GM12878 (cell line): ENCODE measurements at regions not wholly inside any gene's neighbourhood (a gene's known extent, or its start where the extent isn't known, plus 50 kb on each side); places are given as distances from the start of the nearest gene placed in this dataset.

Source experiments
- BACH1 ChIP-seq: fragments of 450-650 bp; IDR thresholded peaks from 2 replicates; pipeline ENCODE4 v1.6.1; 2017; ENCODE audit warnings: mild to moderate bottlenecking, borderline replicate concordance
- EP300 ChIP-seq, 2 experiments: fragments of 150-350 bp in 1 of 2; IDR thresholded peaks; 2 replicates each; pipeline ENCODE4 v1.6.1; 2011 to 2012; ENCODE audit warnings: low read depth in 2 of 2, low read length in 2 of 2, borderline replicate concordance in 1 of 2, improper control_type of control experiment in 1 of 2, inconsistent platforms in 1 of 2; ENCODE audit not compliant: control insufficient read depth in 1 of 2
- POLR2AphosphoS5 ChIP-seq: IDR thresholded peaks from 2 replicates; pipeline ENCODE4 v1.6.1; 2011; ENCODE audit warnings: mild to moderate bottlenecking, low read length, inconsistent platforms
- SIN3A ChIP-seq: IDR thresholded peaks from 2 replicates; pipeline ENCODE4 v1.6.1; 2012; ENCODE audit warnings: low read depth, low read length, improper control_type of control experiment
- SMARCA5 ChIP-seq: fragments of 450-650 bp; IDR thresholded peaks from 2 replicates; pipeline ENCODE4 v1.6.1; 2017; ENCODE audit warnings: mild to moderate bottlenecking
- SUPT20H ChIP-seq: IDR thresholded peaks from 2 replicates; pipeline ENCODE4 v1.6.1; 2011; ENCODE audit warnings: low read depth, mild to moderate bottlenecking, low read length, moderate library complexity, borderline replicate concordance; ENCODE audit not compliant: control insufficient read depth
- TF ChIP-seq, protein P1 (sequence below), 3 experiments: IDR thresholded peaks in 2 of 3; conservative IDR thresholded peaks in 1 of 3; 2 replicates each; pipeline ENCODE4 v1.5.1; 2011; ENCODE audit warnings: low read depth in 3 of 3, low read length in 3 of 3, mild to moderate bottlenecking in 3 of 3, control low read depth in 2 of 3, moderate library complexity in 2 of 3, inconsistent platforms in 1 of 3, mixed read lengths in 1 of 3; ENCODE audit not compliant: control insufficient read depth in 2 of 3, insufficient read depth in 1 of 3; ENCODE audit errors: extremely low read depth in 1 of 3

DNA sequence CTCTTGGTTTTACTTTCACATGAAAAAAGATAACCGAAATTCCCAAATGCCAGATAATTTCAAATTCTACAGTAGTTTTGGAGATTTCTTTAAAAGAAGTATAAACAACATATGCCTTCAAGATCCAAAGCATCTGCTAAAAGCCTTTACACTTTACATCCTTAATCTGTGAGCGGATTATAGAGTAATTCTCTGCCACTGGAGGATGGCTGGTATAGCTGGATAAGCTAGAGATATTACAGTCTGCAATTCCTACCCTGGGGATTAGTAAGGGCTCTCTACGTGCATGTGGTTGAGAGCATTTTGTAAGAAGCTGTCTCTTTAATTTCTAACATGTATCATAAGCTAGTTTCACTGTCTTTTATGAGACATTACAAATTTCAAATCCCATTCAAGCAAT is 240.3 kb upstream of the HMGA2 start:
- TF ChIP-seq EP300 (IDR thresholded peaks at IDR 0.05; ENCODE audit: borderline replicate concordance in 1 of 2, control insufficient read depth in 1 of 2, low read depth in 2 of 2, low read length in 2 of 2) (no peak), SIN3A (no peak), SUPT20H (no peak), BACH1 (no peak), POLR2AphosphoS5 (no peak), SMARCA5 (no peak)
- TF ChIP-seq, protein P1, sequence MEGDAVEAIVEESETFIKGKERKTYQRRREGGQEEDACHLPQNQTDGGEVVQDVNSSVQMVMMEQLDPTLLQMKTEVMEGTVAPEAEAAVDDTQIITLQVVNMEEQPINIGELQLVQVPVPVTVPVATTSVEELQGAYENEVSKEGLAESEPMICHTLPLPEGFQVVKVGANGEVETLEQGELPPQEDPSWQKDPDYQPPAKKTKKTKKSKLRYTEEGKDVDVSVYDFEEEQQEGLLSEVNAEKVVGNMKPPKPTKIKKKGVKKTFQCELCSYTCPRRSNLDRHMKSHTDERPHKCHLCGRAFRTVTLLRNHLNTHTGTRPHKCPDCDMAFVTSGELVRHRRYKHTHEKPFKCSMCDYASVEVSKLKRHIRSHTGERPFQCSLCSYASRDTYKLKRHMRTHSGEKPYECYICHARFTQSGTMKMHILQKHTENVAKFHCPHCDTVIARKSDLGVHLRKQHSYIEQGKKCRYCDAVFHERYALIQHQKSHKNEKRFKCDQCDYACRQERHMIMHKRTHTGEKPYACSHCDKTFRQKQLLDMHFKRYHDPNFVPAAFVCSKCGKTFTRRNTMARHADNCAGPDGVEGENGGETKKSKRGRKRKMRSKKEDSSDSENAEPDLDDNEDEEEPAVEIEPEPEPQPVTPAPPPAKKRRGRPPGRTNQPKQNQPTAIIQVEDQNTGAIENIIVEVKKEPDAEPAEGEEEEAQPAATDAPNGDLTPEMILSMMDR (IDR thresholded peaks at IDR 0.05 in 2 of 3, conservative IDR thresholded peaks at IDR 0.05 in 1 of 3; ENCODE audit: control insufficient read depth in 2 of 3, extremely low read depth in 1 of 3, insufficient read depth in 1 of 3, low read depth in 3 of 3, low read length in 3 of 3) = no peak
